Skeletal muscle cell (primary cell): ENCODE measurements at regions not wholly inside any gene's neighbourhood (a gene's known extent, or its start where the extent isn't known, plus 50 kb on each side); places are given as distances from the start of the nearest gene placed in this dataset.

Experiments
- DNase-seq: peaks from one replicate; pipeline ENCODE4 v3.0.0-alpha.2; 2010; ENCODE audit warnings: low read depth
- H3K4me3 ChIP-seq: 2 replicates; pipeline ENCODE4 v1.5.1; 2011; ENCODE audit warnings: low read depth, mild to moderate bottlenecking, control low read depth, low read length, moderate library complexity

GRCh38 chr2:21642647-21643046 is 518.9 kb downstream of the TDRD15 start:
- H3K4me3 ChIP-seq, result no peak overlapping the region
- no peak for DNase-seq

GRCh38 chr2:21643180-21643579 is 519.4 kb downstream of the TDRD15 start:
- DNase-seq, result no peak
- no peak overlapping the region for H3K4me3 ChIP-seq

GRCh38 chr2:21644266-21644665 is 520.5 kb downstream of the TDRD15 start:
- DNase-seq, result no peak
- no peak overlapping the region for H3K4me3 ChIP-seq

- H3K4me3 ChIP-seq, result no peak overlapping the region
- no peak for DNase-seq
Observed at GRCh38 chr2:21646345-21646744, 522.6 kb downstream of the TDRD15 start.

GRCh38 chr2:21650569-21650968 is 526.8 kb downstream of the TDRD15 start:
- H3K4me3 ChIP-seq, result no peak overlapping the region
- no peak for DNase-seq

GRCh38 chr2:21655136-21655535 is 531.4 kb downstream of the TDRD15 start:
- DNase-seq, result no peak
- H3K4me3 ChIP-seq, result no peak overlapping the region

GRCh38 chr2:21656330-21657075 is 532.7 kb downstream of the TDRD15 start:
- no peak for DNase-seq
- H3K4me3 ChIP-seq, result no peak overlapping the region

GRCh38 chr2:21657445-21657844 is 533.7 kb downstream of the TDRD15 start:
- H3K4me3 ChIP-seq, result no peak overlapping the region
- DNase-seq, result no peak

GRCh38 chr2:21658269-21658668 is 534.5 kb downstream of the TDRD15 start:
- DNase-seq, result no peak
- no peak overlapping the region for H3K4me3 ChIP-seq

- no peak for DNase-seq
Observed at GRCh38 chr2:21658907-21659477, 535.2 kb downstream of the TDRD15 start.

GRCh38 chr2:21664083-21664482 is 540.3 kb downstream of the TDRD15 start:
- H3K4me3 ChIP-seq, result no peak overlapping the region
- DNase-seq, result no peak

More at GRCh38 chr2:21658907-21659477, 535.2 kb downstream of the TDRD15 start:
- H3K4me3 ChIP-seq, result no peak overlapping the region

GRCh38 chr2:21667638-21668037 is 543.9 kb downstream of the TDRD15 start:
- H3K4me3 ChIP-seq, result no peak overlapping the region
- DNase-seq, result no peak

- no peak overlapping the region for H3K4me3 ChIP-seq
- no peak for DNase-seq
Observed at GRCh38 chr2:21668078-21668710, 544.4 kb downstream of the TDRD15 start.

GRCh38 chr2:21676041-21676440 is 552.3 kb downstream of the TDRD15 start:
- no peak overlapping the region for H3K4me3 ChIP-seq
- DNase-seq, result no peak

GRCh38 chr2:21676676-21677075 is 552.9 kb downstream of the TDRD15 start:
- DNase-seq, result no peak
- H3K4me3 ChIP-seq, result no peak overlapping the region

- no peak overlapping the region for H3K4me3 ChIP-seq
- no peak for DNase-seq
Observed at GRCh38 chr2:21683838-21684237, 560.1 kb downstream of the TDRD15 start.

GRCh38 chr2:21687589-21687988 is 563.8 kb downstream of the TDRD15 start:
- DNase-seq, result no peak
- H3K4me3 ChIP-seq, result no peak overlapping the region

GRCh38 chr2:21690005-21690404 is 566.2 kb downstream of the TDRD15 start:
- DNase-seq, result no peak
- H3K4me3 ChIP-seq, result no peak overlapping the region

GRCh38 chr2:21693081-21693480 is 569.3 kb downstream of the TDRD15 start:
- no peak overlapping the region for H3K4me3 ChIP-seq
- DNase-seq, result no peak

GRCh38 chr2:21694079-21694878 is 570.5 kb downstream of the TDRD15 start:
- DNase-seq, result no peak
- no peak overlapping the region for H3K4me3 ChIP-seq
